ENCODE measurements at regions not wholly inside any gene's neighbourhood (a gene's known extent, or its start where the extent isn't known, plus 50 kb on each side); places are given as distances from the start of the nearest gene placed in this dataset.

GRCh38 chr2:51624995-51625394 lies 593.1 kb upstream of the NRXN1 start:
- Histone ChIP-seq H3K36me3 (no peaks in the 10 kb centered on the region), H3K9me3 (no peaks in the 10 kb centered on the region), H3K4me1 (no peaks in the 10 kb centered on the region), H3K4me3 (no peak overlapping the region), H3K27me3 (ENCODE audit: low read depth) (no peaks in the 10 kb centered on the region), H3K27ac (no peak overlapping the region)
- no peak for TF ChIP-seq CTCF (IDR thresholded peaks at IDR 0.05)
- no peak for DNase-seq
- intact Hi-C loops (cut with DNase I), result no loop called here
- ATAC-seq, result no peak

DNA sequence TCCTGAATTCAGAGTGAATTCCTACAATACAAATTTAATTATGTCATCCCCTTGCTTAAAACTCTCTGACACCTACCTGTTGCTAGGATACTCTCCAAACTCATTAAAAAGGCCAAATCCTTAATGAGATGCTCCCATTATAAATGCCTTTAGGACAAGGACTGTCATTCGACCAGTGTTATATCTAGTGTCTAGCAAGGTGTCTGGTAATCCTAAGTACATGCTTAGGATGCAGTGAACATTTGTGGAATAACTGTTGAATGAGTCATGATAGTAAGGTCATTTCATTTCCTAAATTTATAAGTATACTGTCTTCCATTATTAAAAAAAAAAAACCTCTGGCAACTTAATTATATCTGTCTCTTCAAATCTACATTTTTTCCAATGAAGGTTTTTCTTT lies 588.9 kb upstream of the NRXN1 start:
- ATAC-seq (no peak), DNase-seq (no peak)
- intact Hi-C loops (cut with DNase I), result no loop called here
- no peak for TF ChIP-seq CTCF (IDR thresholded peaks at IDR 0.05)
- Histone ChIP-seq H3K4me3 (no peak overlapping the region), H3K4me1 (no peaks in the 10 kb centered on the region), H3K9me3 (no peaks in the 10 kb centered on the region), H3K27ac (no peak overlapping the region), H3K27me3 (ENCODE audit: low read depth) (no peaks in the 10 kb centered on the region), H3K36me3 (no peaks in the 10 kb centered on the region)

DNA sequence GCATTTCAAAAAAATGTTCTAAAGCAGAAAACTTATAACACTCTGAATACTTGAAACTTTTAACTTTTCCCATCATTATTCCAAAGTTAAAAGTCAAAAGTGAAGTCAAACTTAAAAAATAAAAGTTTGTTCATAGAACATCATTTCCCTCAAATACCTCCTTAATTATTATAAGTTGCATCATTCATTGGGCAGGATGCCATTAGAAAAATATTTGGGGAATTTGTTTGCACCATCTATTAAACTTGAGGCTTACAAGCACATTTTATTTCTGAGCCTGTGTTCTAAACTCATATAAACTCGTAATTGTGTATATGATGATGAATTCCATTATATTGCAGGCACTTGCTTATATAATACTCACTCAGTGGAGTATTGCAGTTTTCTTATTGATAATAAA lies 588.0 kb upstream of the NRXN1 start:
- peaks cover 4% of the 10 kb centered on the region for H3K9me3 ChIP-seq
- DNase-seq (no peak), ATAC-seq (no peak)
- H3K27me3 ChIP-seq (ENCODE audit: low read depth), result no peaks in the 10 kb centered on the region
- intact Hi-C loops (cut with DNase I), result no loop called here
- H3K4me3 ChIP-seq, result no peak overlapping the region
- no peak for TF ChIP-seq CTCF (IDR thresholded peaks at IDR 0.05)
- no peaks in the 10 kb centered on the region for H3K4me1 ChIP-seq
- H3K36me3 ChIP-seq, result no peaks in the 10 kb centered on the region
- no peak overlapping the region for H3K27ac ChIP-seq

GRCh38 chr2:51612387-51612786 lies 580.5 kb upstream of the NRXN1 start:
- Histone ChIP-seq H3K36me3 (no peaks in the 10 kb centered on the region), H3K9me3 (peaks cover 14% of the 10 kb centered on the region), H3K27ac (no peak overlapping the region), H3K4me3 (no peak overlapping the region), H3K4me1 (no peaks in the 10 kb centered on the region), H3K27me3 (ENCODE audit: low read depth) (no peaks in the 10 kb centered on the region)
- ATAC-seq (no peak), DNase-seq (no peak)
- no peak for TF ChIP-seq CTCF (IDR thresholded peaks at IDR 0.05)
- intact Hi-C loops (cut with DNase I), result no loop called here

- no peaks in the 10 kb centered on the region for H3K4me1 ChIP-seq
- H3K9me3 ChIP-seq, result no peaks in the 10 kb centered on the region
- intact Hi-C loops (cut with DNase I), result no loop called here
- DNase-seq (no peak), ATAC-seq (no peak)
- no peak overlapping the region for H3K27ac ChIP-seq
- H3K36me3 ChIP-seq, result no peaks in the 10 kb centered on the region
- H3K4me3 ChIP-seq, result no peak overlapping the region
- TF ChIP-seq CTCF (IDR thresholded peaks at IDR 0.05), result no peak
- H3K27me3 ChIP-seq (ENCODE audit: low read depth), result no peaks in the 10 kb centered on the region
These were observed 569.8 kb upstream of the NRXN1 start for GRCh38 chr2:51601706-51602105.

- no peaks in the 10 kb centered on the region for H3K9me3 ChIP-seq
- H3K27ac ChIP-seq, result no peak overlapping the region
- no peak for TF ChIP-seq CTCF (IDR thresholded peaks at IDR 0.05)
- intact Hi-C loops (cut with DNase I), result no loop called here
- no peaks in the 10 kb centered on the region for H3K36me3 ChIP-seq
- no peak for ATAC-seq
- no peaks in the 10 kb centered on the region for H3K27me3 ChIP-seq (ENCODE audit: low read depth)
- no peak overlapping the region for H3K4me3 ChIP-seq
- no peaks in the 10 kb centered on the region for H3K4me1 ChIP-seq
- no peak for DNase-seq
These were observed 565.2 kb upstream of the NRXN1 start for GRCh38 chr2:51597086-51597485.
